ENCODE measurements at regions not wholly inside any gene's neighbourhood (a gene's known extent, or its start where the extent isn't known, plus 50 kb on each side); places are given as distances from the start of the nearest gene placed in this dataset.
A peak's percentile ranks its signal among the peaks of the same experiment; 100 is the strongest.

DNA sequence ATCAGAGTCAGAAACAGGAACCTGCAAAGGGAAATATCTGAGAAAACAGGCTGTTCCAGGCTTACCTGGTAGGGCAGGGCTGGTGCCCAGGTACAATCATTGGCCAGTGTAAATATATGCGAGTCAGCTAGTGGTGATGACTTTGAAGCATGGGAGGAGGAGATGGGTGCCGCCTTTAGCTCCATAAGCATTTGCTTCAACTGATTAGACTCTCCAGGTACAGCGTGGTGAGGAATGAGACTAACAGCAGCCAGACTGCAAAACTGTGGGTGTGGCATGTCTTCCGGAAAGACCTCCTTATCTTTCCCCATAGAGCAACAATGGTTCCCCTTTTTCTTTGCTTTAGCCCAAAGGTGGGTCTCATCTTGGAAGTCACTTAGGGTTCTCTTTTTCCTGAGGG is 137.2 kb downstream of the LRIG2 start:
- H3K27me3 Mint-ChIP-seq (ENCODE audit: low read depth), result no peaks in the 10 kb centered on the region; the same call in 1 of the 2 replicates
- H3K36me3 Mint-ChIP-seq (ENCODE audit: insufficient read depth in 1 of 3, low read depth in 3 of 3), result peaks cover 1 to 21% (median 11%) of the 10 kb centered on the region in 3 experiments

More for the DNA sequence above, 137.2 kb downstream of the LRIG2 start:
- Histone ChIP-seq H2AK5ac (ENCODE audit: insufficient read length, low read length) (no peak overlapping the region), H2BK12ac (ENCODE audit: insufficient read length, low read depth, low read length) (no peak overlapping the region), H3K79me2 (ENCODE audit: insufficient read depth, low read length) (no peaks in the 10 kb centered on the region), H3T11ph (ENCODE audit: low read length) (no peak overlapping the region), H3K4ac (ENCODE audit: low read depth, low read length) (no peak overlapping the region), H2AFZ (ENCODE audit: low read length) (no peak overlapping the region), H3K9ac (ENCODE audit: extremely low read depth, insufficient read length, low read length) (no peak overlapping the region), H2BK5ac (ENCODE audit: insufficient read length, low read length) (no peak overlapping the region), H3K4me1 (ENCODE audit: insufficient read depth, low read length) (peaks cover 3% of the 10 kb centered on the region; the same call in 1 of the 2 replicates), H4K91ac (ENCODE audit: insufficient read length, low read depth, low read length) (no peak overlapping the region), H3K27me3 (ENCODE audit: insufficient read depth, low read length) (no peaks in the 10 kb centered on the region), H3K79me1 (ENCODE audit: insufficient read depth, low read depth, low read length, poor library complexity, severe bottlenecking) (no peaks in the 10 kb centered on the region), H3K14ac (ENCODE audit: insufficient read depth, low read length) (no peak overlapping the region), H3K18ac (ENCODE audit: insufficient read length, low read depth, low read length) (no peak overlapping the region), H3K23ac (ENCODE audit: insufficient read length, low read depth, low read length) (no peak overlapping the region), H4K8ac (replicated peaks; ENCODE audit: insufficient read length, low read depth, low read length) (no peak overlapping the region), H2BK15ac (ENCODE audit: low read depth, low read length) (no peak overlapping the region), H2BK20ac (ENCODE audit: low read depth, low read length, poor library complexity, severe bottlenecking) (no peak overlapping the region), H3K9me3 (ENCODE audit: control insufficient read depth, low read depth, low read length) (no peaks in the 10 kb centered on the region), H3K4me2 (ENCODE audit: insufficient read depth, insufficient read length, low read length) (no peak overlapping the region), H2BK120ac (ENCODE audit: low read depth, low read length, poor library complexity, severe bottlenecking) (no peak overlapping the region), H3K27ac (ENCODE audit: insufficient read length, low read depth, low read length) (no peak overlapping the region), H3K23me2 (ENCODE audit: insufficient read length, low read depth, low read length, poor library complexity, severe bottlenecking) (no peaks in the 10 kb centered on the region), H4K5ac (ENCODE audit: insufficient read length, low read depth, low read length) (no peak overlapping the region), H3K56ac (ENCODE audit: insufficient read length, low read depth, low read length) (no peak overlapping the region), H4K20me1 (ENCODE audit: control insufficient read depth, insufficient read depth, insufficient read length) (no peaks in the 10 kb centered on the region)
- no CpG with 5 or more reads among the region's 4 CpGs for WGBS (ENCODE audit: extremely low coverage, insufficient read length, low lambda C conversion rate)
- no peak overlapping the region for H3K4me3 Mint-ChIP-seq
- peaks cover 14 to 20% of the 10 kb centered on the region in 2 experiments for H3K4me1 Mint-ChIP-seq
- 0 out of 7 replicates have a peak overlapping the region, but pooled peaks of 1 of the 3 experiments have one; percentile 16 for H3K27ac Mint-ChIP-seq
- DNase-seq, result no peak
- TF ChIP-seq, protein P1, sequence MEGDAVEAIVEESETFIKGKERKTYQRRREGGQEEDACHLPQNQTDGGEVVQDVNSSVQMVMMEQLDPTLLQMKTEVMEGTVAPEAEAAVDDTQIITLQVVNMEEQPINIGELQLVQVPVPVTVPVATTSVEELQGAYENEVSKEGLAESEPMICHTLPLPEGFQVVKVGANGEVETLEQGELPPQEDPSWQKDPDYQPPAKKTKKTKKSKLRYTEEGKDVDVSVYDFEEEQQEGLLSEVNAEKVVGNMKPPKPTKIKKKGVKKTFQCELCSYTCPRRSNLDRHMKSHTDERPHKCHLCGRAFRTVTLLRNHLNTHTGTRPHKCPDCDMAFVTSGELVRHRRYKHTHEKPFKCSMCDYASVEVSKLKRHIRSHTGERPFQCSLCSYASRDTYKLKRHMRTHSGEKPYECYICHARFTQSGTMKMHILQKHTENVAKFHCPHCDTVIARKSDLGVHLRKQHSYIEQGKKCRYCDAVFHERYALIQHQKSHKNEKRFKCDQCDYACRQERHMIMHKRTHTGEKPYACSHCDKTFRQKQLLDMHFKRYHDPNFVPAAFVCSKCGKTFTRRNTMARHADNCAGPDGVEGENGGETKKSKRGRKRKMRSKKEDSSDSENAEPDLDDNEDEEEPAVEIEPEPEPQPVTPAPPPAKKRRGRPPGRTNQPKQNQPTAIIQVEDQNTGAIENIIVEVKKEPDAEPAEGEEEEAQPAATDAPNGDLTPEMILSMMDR (conservative IDR thresholded peaks at IDR 0.05), result no peak
- H3K9me3 Mint-ChIP-seq, result peaks cover 18 to 20% of the 10 kb centered on the region in 2 experiments
